Left ventricle myocardium inferior (tissue), 1 donor: ENCODE measurements at regions not wholly inside any gene's neighbourhood (a gene's known extent, or its start where the extent isn't known, plus 50 kb on each side); places are given as distances from the start of the nearest gene placed in this dataset.

Experiments used
- DNase-seq: peaks from one replicate; pipeline ENCODE4 v3.0.0-alpha.2; 2020
- H3K27ac ChIP-seq: fragments of 200-600 bp; replicated peaks from 2 replicates; pipeline ENCODE4 v1.8.0; 2021
- H3K27me3 ChIP-seq: fragments of 200-600 bp; 2 replicates; pipeline ENCODE4 v1.8.0; 2021; ENCODE audit warnings: low read depth
- H3K36me3 ChIP-seq: fragments of 200-600 bp; 2 replicates; pipeline ENCODE4 v1.8.0; 2021
- H3K4me1 ChIP-seq: fragments of 200-600 bp; 2 replicates; pipeline ENCODE4 v1.8.0; 2021
- H3K4me3 ChIP-seq: fragments of 200-600 bp; 2 replicates; pipeline ENCODE4 v1.8.0; 2021; ENCODE audit warnings: mild to moderate bottlenecking, moderate library complexity
- H3K9me3 ChIP-seq: fragments of 200-600 bp; replicated peaks from 2 replicates; pipeline ENCODE4 v1.8.0; 2021
- CTCF ChIP-seq: fragments of 200-600 bp; IDR thresholded peaks from 2 replicates; pipeline ENCODE4 v1.8.0; 2021; ENCODE audit warnings: antibody characterized with exemption, mild to moderate bottlenecking, borderline replicate concordance
- intact Hi-C: fragments of 100-400 bp; cut with micrococcal nuclease; formaldehyde crosslinking; loops from one replicate; pipeline ENCODE4 v1.11.0; 2022
- donor health status: DM: no; HTN: yes; CAD: no; lungs with severe emphysema.

DNA sequence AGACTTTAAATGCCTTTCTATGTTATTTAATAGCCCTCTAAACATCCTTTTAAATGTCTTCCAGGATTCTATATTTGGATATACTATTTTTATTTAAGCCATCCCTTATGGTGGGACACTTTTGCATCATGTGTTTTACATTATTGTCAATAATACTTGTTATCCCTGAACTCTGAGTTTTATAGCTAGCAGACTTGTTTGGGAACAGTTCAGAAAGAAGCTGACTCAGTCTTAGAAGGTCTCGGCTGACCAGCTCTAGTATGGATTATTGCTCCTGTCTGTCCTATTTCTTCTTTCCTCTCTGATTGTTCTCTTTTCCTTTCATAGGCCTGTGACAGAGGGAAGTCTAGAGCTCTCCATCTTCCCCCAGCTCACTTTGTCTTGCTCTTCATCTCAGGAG is 77.3 kb upstream of the CXCR4 start:
- TF ChIP-seq CTCF, result no peak
- intact Hi-C loops, result no loop called here
- Histone ChIP-seq H3K4me3 (no peak overlapping the region), H3K27me3 (no peaks in the 10 kb centered on the region), H3K27ac (no peak overlapping the region), H3K4me1 (no peaks in the 10 kb centered on the region), H3K36me3 (no peaks in the 10 kb centered on the region), H3K9me3 (peaks cover 16% of the 10 kb centered on the region)
- no peak for DNase-seq

- TF ChIP-seq CTCF, result no peak
- no peak overlapping the region for H3K4me3 ChIP-seq
- H3K36me3 ChIP-seq, result no peaks in the 10 kb centered on the region
- H3K27ac ChIP-seq, result no peak overlapping the region
- intact Hi-C loops, result no loop called here
- H3K4me1 ChIP-seq, result no peaks in the 10 kb centered on the region
- no peak for DNase-seq
- H3K27me3 ChIP-seq, result no peaks in the 10 kb centered on the region
- no peaks in the 10 kb centered on the region for H3K9me3 ChIP-seq
These were observed 73.1 kb upstream of the CXCR4 start for GRCh38 chr2:136191041-136191440.

- intact Hi-C loops, result no loop called here
- no peak for TF ChIP-seq CTCF
- H3K4me1 ChIP-seq, result no peaks in the 10 kb centered on the region
- H3K4me3 ChIP-seq, result no peak overlapping the region
- H3K36me3 ChIP-seq, result no peaks in the 10 kb centered on the region
- no peak overlapping the region for H3K27ac ChIP-seq
- peaks cover 4% of the 10 kb centered on the region for H3K9me3 ChIP-seq
- H3K27me3 ChIP-seq, result peaks cover 7% of the 10 kb centered on the region
- DNase-seq, result no peak
These were observed 71.4 kb upstream of the CXCR4 start for GRCh38 chr2:136189221-136189782.

DNA sequence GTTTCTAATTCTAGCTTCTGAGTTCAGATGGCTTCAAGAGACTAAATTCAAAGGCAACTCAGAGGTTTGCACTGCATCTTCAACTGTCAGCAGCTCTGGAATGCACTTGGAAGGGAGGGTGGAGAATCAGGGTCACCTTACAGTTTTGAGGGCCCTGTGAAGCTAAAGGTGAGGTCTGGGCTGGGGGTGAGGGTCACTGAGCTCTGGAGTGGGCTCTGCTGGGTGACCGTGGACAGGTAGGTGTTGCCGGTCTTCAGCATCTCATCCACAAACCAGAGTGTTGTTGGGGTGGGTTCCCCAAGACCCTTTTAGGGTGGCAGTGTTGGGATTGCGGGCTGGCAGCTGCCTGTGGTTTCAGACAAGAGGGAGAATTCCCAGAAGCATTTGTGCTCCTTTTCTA is 70.1 kb upstream of the CXCR4 start:
- peaks cover 4% of the 10 kb centered on the region for H3K9me3 ChIP-seq
- TF ChIP-seq CTCF, result no peak
- H3K27me3 ChIP-seq, result peaks cover 7% of the 10 kb centered on the region
- no peaks in the 10 kb centered on the region for H3K36me3 ChIP-seq
- intact Hi-C loops, result no loop called here
- H3K4me3 ChIP-seq, result no peak overlapping the region
- no peak for DNase-seq
- no peak overlapping the region for H3K27ac ChIP-seq
- H3K4me1 ChIP-seq, result no peaks in the 10 kb centered on the region

- Histone ChIP-seq H3K9me3 (peaks cover 9% of the 10 kb centered on the region), H3K36me3 (no peaks in the 10 kb centered on the region)
- intact Hi-C loops, result no loop called here
These were observed 68.2 kb upstream of the CXCR4 start for GRCh38 chr2:136185981-136186776.

More at GRCh38 chr2:136185981-136186776, 68.2 kb upstream of the CXCR4 start:
- no peak for TF ChIP-seq CTCF
- Histone ChIP-seq H3K4me3 (no peak overlapping the region), H3K27ac (no peak overlapping the region), H3K27me3 (peaks cover 7% of the 10 kb centered on the region), H3K4me1 (no peaks in the 10 kb centered on the region)
- DNase-seq, result no peak
